ENCODE measurements at regions not wholly inside any gene's neighbourhood (a gene's known extent, or its start where the extent isn't known, plus 50 kb on each side); places are given as distances from the start of the nearest gene placed in this dataset.

GRCh38 chr12:114919479-114919878 lies 235.5 kb upstream of the TBX3 start:
- TF ChIP-seq EZH2 (IDR thresholded peaks at IDR 0.05; ENCODE audit: borderline replicate concordance, insufficient read depth, low read length, poor library complexity, severe bottlenecking): no peak
- TF ChIP-seq, protein P1, sequence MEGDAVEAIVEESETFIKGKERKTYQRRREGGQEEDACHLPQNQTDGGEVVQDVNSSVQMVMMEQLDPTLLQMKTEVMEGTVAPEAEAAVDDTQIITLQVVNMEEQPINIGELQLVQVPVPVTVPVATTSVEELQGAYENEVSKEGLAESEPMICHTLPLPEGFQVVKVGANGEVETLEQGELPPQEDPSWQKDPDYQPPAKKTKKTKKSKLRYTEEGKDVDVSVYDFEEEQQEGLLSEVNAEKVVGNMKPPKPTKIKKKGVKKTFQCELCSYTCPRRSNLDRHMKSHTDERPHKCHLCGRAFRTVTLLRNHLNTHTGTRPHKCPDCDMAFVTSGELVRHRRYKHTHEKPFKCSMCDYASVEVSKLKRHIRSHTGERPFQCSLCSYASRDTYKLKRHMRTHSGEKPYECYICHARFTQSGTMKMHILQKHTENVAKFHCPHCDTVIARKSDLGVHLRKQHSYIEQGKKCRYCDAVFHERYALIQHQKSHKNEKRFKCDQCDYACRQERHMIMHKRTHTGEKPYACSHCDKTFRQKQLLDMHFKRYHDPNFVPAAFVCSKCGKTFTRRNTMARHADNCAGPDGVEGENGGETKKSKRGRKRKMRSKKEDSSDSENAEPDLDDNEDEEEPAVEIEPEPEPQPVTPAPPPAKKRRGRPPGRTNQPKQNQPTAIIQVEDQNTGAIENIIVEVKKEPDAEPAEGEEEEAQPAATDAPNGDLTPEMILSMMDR (IDR thresholded peaks at IDR 0.05; ENCODE audit: poor library complexity, severe bottlenecking): no peak
- TF ChIP-seq POLR2AphosphoS5 (IDR thresholded peaks at IDR 0.05): no peak
- no peak for TF ChIP-seq SMC3 (conservative IDR thresholded peaks at IDR 0.05; ENCODE audit: poor library complexity)
- TF ChIP-seq TAF1 (IDR thresholded peaks at IDR 0.05; ENCODE audit: low read depth): no peak
- no peak for TF ChIP-seq RAD21 (conservative IDR thresholded peaks at IDR 0.05)
- TF ChIP-seq EP300 (conservative IDR thresholded peaks at IDR 0.05; ENCODE audit: poor library complexity, severe bottlenecking): no peak
- TF ChIP-seq REST (IDR thresholded peaks at IDR 0.05; ENCODE audit: borderline replicate concordance): no peak
